Mesenteric fat pad (tissue), 1 donor: ENCODE measurements at regions not wholly inside any gene's neighbourhood (a gene's known extent, or its start where the extent isn't known, plus 50 kb on each side); places are given as distances from the start of the nearest gene placed in this dataset.
"Not testable (repeated sequence)": the region's sequence is repeated elsewhere in the genome, so short reads cannot be mapped to it uniquely, and the experiment has no call there.

Experiments
- DNase-seq: peaks from one replicate; pipeline ENCODE4 v3.0.0-alpha.2; 2020; ENCODE audit warnings: low spot score
- donor health status: DM: yes; HTN: yes; CAD: no.

DNA sequence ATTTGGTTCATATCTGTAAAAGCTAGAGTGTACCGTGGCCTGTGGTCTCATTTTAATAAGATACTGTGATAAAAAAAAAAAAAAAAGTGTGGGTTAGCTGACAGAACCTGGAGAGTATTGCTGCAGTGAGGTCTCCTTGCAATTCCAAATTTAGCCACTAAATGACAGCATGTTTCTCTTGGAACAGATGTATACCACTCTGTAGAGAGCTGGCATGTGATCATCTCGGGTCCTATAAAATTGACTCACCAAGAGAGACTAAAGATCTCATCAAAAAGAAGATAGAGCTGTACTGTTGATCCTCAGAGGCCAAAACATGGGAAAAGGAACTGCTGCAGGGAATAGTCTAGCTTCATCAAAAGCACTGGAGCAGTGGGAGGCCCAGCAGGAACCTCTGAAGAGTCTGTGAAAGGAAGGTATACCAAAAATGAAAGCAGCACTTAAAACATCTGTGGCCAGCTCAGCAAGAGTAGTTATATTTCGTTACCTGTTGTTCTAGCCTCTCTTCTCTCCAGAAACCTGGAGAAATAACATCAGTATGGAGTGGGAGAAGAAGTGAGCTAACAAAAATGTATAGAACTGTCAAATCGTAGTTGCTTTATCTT is 826.8 kb downstream of the EFNA5 start:
- no peak for DNase-seq

DNA sequence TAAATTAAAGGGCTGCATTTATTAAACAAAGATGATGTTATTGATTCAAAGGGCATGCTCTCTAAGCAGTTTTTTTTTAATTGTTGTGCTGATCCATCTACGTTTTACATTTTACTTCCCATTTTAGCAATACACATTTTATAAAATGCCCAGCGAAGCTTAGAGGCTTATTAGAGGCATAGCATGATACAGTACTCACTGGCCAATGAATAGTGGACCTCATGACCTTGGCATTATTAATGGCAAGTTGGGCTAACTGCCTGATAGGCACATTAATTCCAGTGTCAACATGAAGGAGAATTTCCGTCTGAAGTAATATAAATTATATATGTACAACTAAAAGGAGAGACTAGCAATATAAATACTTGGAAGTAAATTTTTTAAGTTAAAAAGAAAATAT is 837.2 kb downstream of the EFNA5 start:
- no peak for DNase-seq

DNA sequence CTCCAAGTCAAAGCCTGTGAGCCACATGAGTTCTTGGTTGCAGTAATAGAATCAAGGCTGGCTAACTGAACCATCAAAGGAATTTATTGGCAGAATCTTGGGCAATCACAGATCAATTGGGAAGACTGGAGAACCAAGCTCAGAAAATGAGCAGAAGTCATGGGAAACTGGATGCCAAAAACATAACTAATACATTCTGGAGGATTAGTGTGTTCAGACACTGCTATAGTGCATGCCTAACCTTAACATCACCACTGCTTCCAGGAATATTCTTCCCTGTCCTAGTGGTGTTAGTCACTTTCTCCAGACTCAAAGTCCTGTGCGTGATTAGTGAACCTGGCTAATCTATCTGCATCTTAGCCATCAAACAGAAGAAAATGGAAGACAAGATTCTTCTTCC is 843.7 kb downstream of the EFNA5 start:
- no peak for DNase-seq

GRCh38 chr5:106825374-106825773 is 845.4 kb downstream of the EFNA5 start:
- no peak for DNase-seq

DNA sequence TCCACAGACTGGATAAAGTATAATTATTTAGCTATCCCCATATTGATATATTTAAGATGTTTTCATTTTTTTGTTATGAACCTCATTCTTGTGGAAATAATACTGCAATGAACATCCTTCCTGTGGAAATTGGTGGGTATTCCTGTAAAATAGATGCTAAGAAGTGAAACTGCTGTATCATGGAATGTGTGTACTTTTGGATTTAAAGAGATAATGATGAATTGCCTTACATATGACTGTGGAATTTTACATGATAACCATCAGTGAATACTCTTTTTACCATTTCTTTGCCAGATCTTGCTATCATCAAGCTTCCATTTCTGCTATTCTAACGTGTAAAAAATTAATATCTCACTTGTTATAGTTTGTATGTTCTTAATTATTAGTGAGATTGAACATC is 847.9 kb downstream of the EFNA5 start:
- DNase-seq, result no peak

DNA sequence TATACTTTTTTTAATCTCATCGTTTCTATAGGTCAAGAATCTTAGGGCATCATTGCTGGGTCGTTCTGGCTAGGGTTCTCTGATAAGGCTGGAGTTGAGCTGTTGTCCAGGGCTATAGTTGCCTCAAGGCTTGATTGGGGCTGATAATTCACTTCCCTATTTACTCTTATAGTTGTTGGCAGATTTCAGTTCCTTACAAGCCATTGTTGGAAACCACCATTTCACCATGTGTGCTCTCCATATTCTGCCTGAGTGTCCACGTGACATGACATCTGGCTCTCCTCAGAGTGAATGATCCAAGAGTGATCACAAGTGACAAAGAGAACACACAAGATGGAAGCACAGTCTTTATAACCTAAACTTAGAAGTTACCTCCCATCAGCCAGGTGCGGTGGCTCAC is 852.2 kb downstream of the EFNA5 start:
- DNase-seq, result no peak

GRCh38 chr5:106814961-106815360 is 855.8 kb downstream of the EFNA5 start:
- DNase-seq, result no peak

- DNase-seq, result no peak
Observed at GRCh38 chr5:106801554-106801953, 869.2 kb downstream of the EFNA5 start.

- no peak for DNase-seq
Observed at GRCh38 chr5:106797996-106798395, 872.7 kb downstream of the EFNA5 start.

DNA sequence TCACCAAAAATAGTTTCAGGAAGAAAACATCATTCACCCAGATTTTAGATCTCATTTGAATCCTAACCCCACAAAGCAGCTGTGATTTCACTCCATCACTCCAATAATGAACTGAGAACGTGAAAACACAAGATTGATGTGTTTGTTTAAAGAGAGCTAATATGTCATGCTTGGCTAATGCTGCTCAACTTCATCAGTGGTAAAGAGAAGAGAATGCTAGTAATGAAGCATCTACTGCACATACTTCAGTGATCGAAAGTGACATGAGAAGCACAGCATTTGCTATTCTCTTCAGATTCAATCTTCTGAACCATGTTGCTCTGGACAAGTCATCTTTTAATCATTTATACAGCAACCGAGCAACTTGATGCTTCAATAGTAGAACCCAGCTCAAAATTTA is 874.7 kb downstream of the EFNA5 start:
- DNase-seq, result no peak

- no peak for DNase-seq
Observed at GRCh38 chr5:106784846-106785245, 885.9 kb downstream of the EFNA5 start.

GRCh38 chr5:106780355-106780754 is 890.4 kb downstream of the EFNA5 start:
- no peak for DNase-seq

- DNase-seq, result not testable (repeated sequence)
Observed at GRCh38 chr5:106776515-106776914, 894.2 kb downstream of the EFNA5 start.

DNA sequence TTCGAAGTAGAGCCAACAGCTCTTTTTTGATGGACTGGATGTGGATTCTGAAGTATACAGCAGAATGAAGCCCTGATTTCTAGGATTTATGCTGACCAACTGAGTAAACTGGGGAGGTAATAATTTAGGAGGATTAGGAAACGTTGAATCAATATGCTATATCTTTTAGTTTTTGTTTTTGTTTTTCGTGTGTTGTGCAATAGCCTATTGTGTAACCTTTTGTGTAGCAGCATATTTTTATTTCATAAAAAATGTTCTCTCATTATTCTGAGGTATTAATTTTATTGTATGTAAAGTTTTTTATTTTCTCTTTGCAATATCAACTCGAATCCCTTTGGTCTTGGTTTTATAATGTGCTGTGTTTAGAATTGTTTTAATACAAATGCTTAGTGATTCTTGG is 902.3 kb downstream of the EFNA5 start:
- no peak for DNase-seq

- no peak for DNase-seq
Observed at GRCh38 chr5:106766916-106767315, 903.8 kb downstream of the EFNA5 start.

GRCh38 chr5:106759581-106759980 is 911.2 kb downstream of the EFNA5 start:
- DNase-seq, result no peak

GRCh38 chr5:106759152-106759551 is 911.6 kb downstream of the EFNA5 start:
- no peak for DNase-seq

GRCh38 chr5:106757672-106758071 is 913.1 kb downstream of the EFNA5 start:
- no peak for DNase-seq

DNA sequence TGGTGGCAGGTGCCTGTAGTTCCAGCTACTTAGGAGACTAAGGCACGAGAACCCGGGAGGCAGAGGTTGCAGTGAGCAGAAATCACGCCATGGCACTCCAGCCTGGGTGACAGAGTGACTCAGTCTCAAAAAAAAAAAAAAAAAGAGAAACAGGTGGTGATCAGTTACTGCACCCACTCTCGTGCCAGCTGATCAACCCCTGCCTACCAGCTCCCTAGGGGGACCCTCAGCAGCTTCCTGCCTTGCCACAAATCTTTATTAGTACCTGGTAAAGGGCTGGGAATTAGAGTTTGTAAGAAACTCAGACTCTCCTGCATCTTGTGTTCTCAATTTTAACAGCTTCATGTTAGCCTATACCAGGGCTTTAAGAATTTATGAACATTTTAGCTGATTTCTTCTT is 914.9 kb downstream of the EFNA5 start:
- DNase-seq, result no peak

GRCh38 chr5:106755066-106755465 is 915.7 kb downstream of the EFNA5 start:
- DNase-seq, result no peak

- DNase-seq, result no peak
Observed at GRCh38 chr5:106749826-106750225, 920.9 kb downstream of the EFNA5 start.

- no peak for DNase-seq
Observed at GRCh38 chr5:106739127-106739526, 931.6 kb downstream of the EFNA5 start.

- DNase-seq, result no peak
Observed at GRCh38 chr5:106737111-106737510, 933.6 kb downstream of the EFNA5 start.

- DNase-seq, result no peak
Observed at GRCh38 chr5:106732624-106733023, 938.1 kb downstream of the EFNA5 start.
